ENCODE measurements at regions not wholly inside any gene's neighbourhood (a gene's known extent, or its start where the extent isn't known, plus 50 kb on each side); places are given as distances from the start of the nearest gene placed in this dataset.

GRCh38 chr2:217185265-217185995 is 325.6 kb upstream of the TNP1 start:
- Mint-ChIP-seq H3K27ac (no peak overlapping the region), H3K27me3 (ENCODE audit: low read depth) (no peaks in the 10 kb centered on the region), H3K4me1 (ENCODE audit: low read depth) (no peaks in the 10 kb centered on the region), H3K4me3 (no peak overlapping the region), H3K9me3 (no peaks in the 10 kb centered on the region), H3K36me3 (ENCODE audit: low read depth) (no peaks in the 10 kb centered on the region)

- Mint-ChIP-seq H3K9me3 (no peaks in the 10 kb centered on the region), H3K27me3 (ENCODE audit: low read depth) (peaks cover 6% of the 10 kb centered on the region), H3K4me3 (no peak overlapping the region), H3K36me3 (ENCODE audit: low read depth) (no peaks in the 10 kb centered on the region), H3K4me1 (ENCODE audit: low read depth) (no peaks in the 10 kb centered on the region), H3K27ac (no peak overlapping the region)
These were observed 324.4 kb upstream of the TNP1 start for GRCh38 chr2:217184242-217184641.

GRCh38 chr2:217183471-217183870 is 323.6 kb upstream of the TNP1 start:
- Mint-ChIP-seq H3K27me3 (ENCODE audit: low read depth) (peaks cover 6% of the 10 kb centered on the region), H3K36me3 (ENCODE audit: low read depth) (no peaks in the 10 kb centered on the region), H3K27ac (no peak overlapping the region), H3K4me1 (ENCODE audit: low read depth) (no peaks in the 10 kb centered on the region), H3K4me3 (no peak overlapping the region), H3K9me3 (no peaks in the 10 kb centered on the region)

- Mint-ChIP-seq H3K36me3 (ENCODE audit: low read depth) (no peaks in the 10 kb centered on the region), H3K27me3 (ENCODE audit: low read depth) (peaks cover 6% of the 10 kb centered on the region), H3K4me1 (ENCODE audit: low read depth) (no peaks in the 10 kb centered on the region), H3K9me3 (no peaks in the 10 kb centered on the region), H3K4me3 (no peak overlapping the region), H3K27ac (no peak overlapping the region)
These were observed 323.1 kb upstream of the TNP1 start for GRCh38 chr2:217182926-217183325.

- Mint-ChIP-seq H3K27me3 (ENCODE audit: low read depth) (peaks cover 6% of the 10 kb centered on the region), H3K4me3 (no peak overlapping the region), H3K36me3 (ENCODE audit: low read depth) (no peaks in the 10 kb centered on the region), H3K9me3 (no peaks in the 10 kb centered on the region), H3K4me1 (ENCODE audit: low read depth) (no peaks in the 10 kb centered on the region), H3K27ac (no peak overlapping the region)
These were observed 321.6 kb upstream of the TNP1 start for GRCh38 chr2:217181512-217181911.

- no peak overlapping the region for H3K27ac Mint-ChIP-seq
- no peak overlapping the region for H3K4me3 Mint-ChIP-seq
- no peaks in the 10 kb centered on the region for H3K4me1 Mint-ChIP-seq (ENCODE audit: low read depth)
- H3K27me3 Mint-ChIP-seq (ENCODE audit: low read depth) = peaks cover 6% of the 10 kb centered on the region
- H3K9me3 Mint-ChIP-seq = no peaks in the 10 kb centered on the region
- H3K36me3 Mint-ChIP-seq (ENCODE audit: low read depth) = no peaks in the 10 kb centered on the region
These were observed 320.0 kb upstream of the TNP1 start for GRCh38 chr2:217179854-217180253.

GRCh38 chr2:217178341-217178740 is 318.5 kb upstream of the TNP1 start:
- no peaks in the 10 kb centered on the region for H3K4me1 Mint-ChIP-seq (ENCODE audit: low read depth)
- H3K27me3 Mint-ChIP-seq (ENCODE audit: low read depth) = peaks cover 6% of the 10 kb centered on the region
- no peaks in the 10 kb centered on the region for H3K36me3 Mint-ChIP-seq (ENCODE audit: low read depth)
- H3K27ac Mint-ChIP-seq = no peak overlapping the region
- H3K9me3 Mint-ChIP-seq = no peaks in the 10 kb centered on the region
- H3K4me3 Mint-ChIP-seq = no peak overlapping the region

- H3K4me3 Mint-ChIP-seq = no peak overlapping the region
- H3K27ac Mint-ChIP-seq = no peak overlapping the region
- no peaks in the 10 kb centered on the region for H3K36me3 Mint-ChIP-seq (ENCODE audit: low read depth)
- no peaks in the 10 kb centered on the region for H3K4me1 Mint-ChIP-seq (ENCODE audit: low read depth)
- peaks cover 6% of the 10 kb centered on the region for H3K27me3 Mint-ChIP-seq (ENCODE audit: low read depth)
- no peaks in the 10 kb centered on the region for H3K9me3 Mint-ChIP-seq
These were observed 317.9 kb upstream of the TNP1 start for GRCh38 chr2:217177720-217178119.

GRCh38 chr2:217171874-217172273 is 312.0 kb upstream of the TNP1 start:
- Mint-ChIP-seq H3K9me3 (no peaks in the 10 kb centered on the region), H3K4me1 (ENCODE audit: low read depth) (no peaks in the 10 kb centered on the region), H3K27me3 (ENCODE audit: low read depth) (peaks cover 4% of the 10 kb centered on the region), H3K27ac (no peak overlapping the region), H3K4me3 (no peak overlapping the region), H3K36me3 (ENCODE audit: low read depth) (no peaks in the 10 kb centered on the region)

GRCh38 chr2:217168496-217168895 is 308.6 kb upstream of the TNP1 start:
- H3K27ac Mint-ChIP-seq = no peak overlapping the region
- H3K9me3 Mint-ChIP-seq = no peaks in the 10 kb centered on the region
- no peaks in the 10 kb centered on the region for H3K4me1 Mint-ChIP-seq (ENCODE audit: low read depth)
- H3K4me3 Mint-ChIP-seq = no peak overlapping the region
- peaks cover 18% of the 10 kb centered on the region for H3K27me3 Mint-ChIP-seq (ENCODE audit: low read depth)
- peaks cover 2% of the 10 kb centered on the region for H3K36me3 Mint-ChIP-seq (ENCODE audit: low read depth)

- peaks cover 18% of the 10 kb centered on the region for H3K27me3 Mint-ChIP-seq (ENCODE audit: low read depth)
- H3K4me1 Mint-ChIP-seq (ENCODE audit: low read depth) = peaks cover 2% of the 10 kb centered on the region
- H3K9me3 Mint-ChIP-seq = no peaks in the 10 kb centered on the region
- peaks cover 2% of the 10 kb centered on the region for H3K36me3 Mint-ChIP-seq (ENCODE audit: low read depth)
- no peak overlapping the region for H3K27ac Mint-ChIP-seq
- H3K4me3 Mint-ChIP-seq = no peak overlapping the region
These were observed 307.7 kb upstream of the TNP1 start for GRCh38 chr2:217167531-217167930.

- no peak overlapping the region for H3K27ac Mint-ChIP-seq
- peaks cover 18% of the 10 kb centered on the region for H3K27me3 Mint-ChIP-seq (ENCODE audit: low read depth)
- H3K4me1 Mint-ChIP-seq (ENCODE audit: low read depth) = peaks cover 14% of the 10 kb centered on the region
- no peaks in the 10 kb centered on the region for H3K9me3 Mint-ChIP-seq
- H3K4me3 Mint-ChIP-seq = no peak overlapping the region
- peaks cover 2% of the 10 kb centered on the region for H3K36me3 Mint-ChIP-seq (ENCODE audit: low read depth)
These were observed 306.5 kb upstream of the TNP1 start for GRCh38 chr2:217166241-217166850.

GRCh38 chr2:217165547-217165946 is 305.7 kb upstream of the TNP1 start:
- H3K36me3 Mint-ChIP-seq (ENCODE audit: low read depth) = peaks cover 2% of the 10 kb centered on the region
- no peak overlapping the region for H3K4me3 Mint-ChIP-seq
- no peaks in the 10 kb centered on the region for H3K9me3 Mint-ChIP-seq

GRCh38 chr2:217163987-217164386 is 304.1 kb upstream of the TNP1 start:
- H3K27ac Mint-ChIP-seq = no peak overlapping the region
- H3K4me1 Mint-ChIP-seq (ENCODE audit: low read depth) = peaks cover 17% of the 10 kb centered on the region
- H3K27me3 Mint-ChIP-seq (ENCODE audit: low read depth) = peaks cover 18% of the 10 kb centered on the region
- H3K9me3 Mint-ChIP-seq = no peaks in the 10 kb centered on the region
- H3K36me3 Mint-ChIP-seq (ENCODE audit: low read depth) = peaks cover 2% of the 10 kb centered on the region
- H3K4me3 Mint-ChIP-seq = no peak overlapping the region

More at GRCh38 chr2:217165547-217165946, 305.7 kb upstream of the TNP1 start:
- peaks cover 18% of the 10 kb centered on the region for H3K27me3 Mint-ChIP-seq (ENCODE audit: low read depth)
- no peak overlapping the region for H3K27ac Mint-ChIP-seq
- peaks cover 17% of the 10 kb centered on the region for H3K4me1 Mint-ChIP-seq (ENCODE audit: low read depth)

- peaks cover 14% of the 10 kb centered on the region for H3K27me3 Mint-ChIP-seq (ENCODE audit: low read depth)
These were observed 302.7 kb upstream of the TNP1 start for GRCh38 chr2:217162533-217162932.

More at GRCh38 chr2:217162533-217162932, 302.7 kb upstream of the TNP1 start:
- Mint-ChIP-seq H3K27ac (no peak overlapping the region), H3K4me3 (no peak overlapping the region), H3K9me3 (no peaks in the 10 kb centered on the region), H3K36me3 (ENCODE audit: low read depth) (peaks cover 2% of the 10 kb centered on the region), H3K4me1 (ENCODE audit: low read depth) (peaks cover 17% of the 10 kb centered on the region)

Measured in T-helper 1 cell treated with Interleukin-12 subunit alpha and Interleukin-12 subunit beta and Interleukin-4 antibody, amounts not matched to agents 30 μg/mL and 1 μg/mL, for 36 hours (primary cell).